ENCODE measurements at regions not wholly inside any gene's neighbourhood (a gene's known extent, or its start where the extent isn't known, plus 50 kb on each side); places are given as distances from the start of the nearest gene placed in this dataset.

GRCh38 chr2:235219048-235219447 lies 267.2 kb downstream of the SH3BP4 start:
- TF ChIP-seq, protein P1, sequence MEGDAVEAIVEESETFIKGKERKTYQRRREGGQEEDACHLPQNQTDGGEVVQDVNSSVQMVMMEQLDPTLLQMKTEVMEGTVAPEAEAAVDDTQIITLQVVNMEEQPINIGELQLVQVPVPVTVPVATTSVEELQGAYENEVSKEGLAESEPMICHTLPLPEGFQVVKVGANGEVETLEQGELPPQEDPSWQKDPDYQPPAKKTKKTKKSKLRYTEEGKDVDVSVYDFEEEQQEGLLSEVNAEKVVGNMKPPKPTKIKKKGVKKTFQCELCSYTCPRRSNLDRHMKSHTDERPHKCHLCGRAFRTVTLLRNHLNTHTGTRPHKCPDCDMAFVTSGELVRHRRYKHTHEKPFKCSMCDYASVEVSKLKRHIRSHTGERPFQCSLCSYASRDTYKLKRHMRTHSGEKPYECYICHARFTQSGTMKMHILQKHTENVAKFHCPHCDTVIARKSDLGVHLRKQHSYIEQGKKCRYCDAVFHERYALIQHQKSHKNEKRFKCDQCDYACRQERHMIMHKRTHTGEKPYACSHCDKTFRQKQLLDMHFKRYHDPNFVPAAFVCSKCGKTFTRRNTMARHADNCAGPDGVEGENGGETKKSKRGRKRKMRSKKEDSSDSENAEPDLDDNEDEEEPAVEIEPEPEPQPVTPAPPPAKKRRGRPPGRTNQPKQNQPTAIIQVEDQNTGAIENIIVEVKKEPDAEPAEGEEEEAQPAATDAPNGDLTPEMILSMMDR (IDR thresholded peaks at IDR 0.05; ENCODE audit: poor library complexity, severe bottlenecking) = no peak
- ATAC-seq (ENCODE audit: low read depth) (no peak), DNase-seq (ENCODE audit: low spot score) (no peak)
- H3K27me3 ChIP-seq (ENCODE audit: insufficient read depth, poor library complexity, severe bottlenecking) = no peaks in the 10 kb centered on the region
- peaks cover 7% of the 10 kb centered on the region for H3K4me1 ChIP-seq (ENCODE audit: insufficient read depth, poor library complexity, severe bottlenecking)
- no peaks in the 10 kb centered on the region for H3K9me3 ChIP-seq (ENCODE audit: severe bottlenecking)
- no peak overlapping the region for H3K27ac ChIP-seq (ENCODE audit: poor library complexity, severe bottlenecking)
- H3K4me3 ChIP-seq (ENCODE audit: severe bottlenecking) = no peak overlapping the region
- no peaks in the 10 kb centered on the region for H3K36me3 ChIP-seq (ENCODE audit: low read depth)

DNA sequence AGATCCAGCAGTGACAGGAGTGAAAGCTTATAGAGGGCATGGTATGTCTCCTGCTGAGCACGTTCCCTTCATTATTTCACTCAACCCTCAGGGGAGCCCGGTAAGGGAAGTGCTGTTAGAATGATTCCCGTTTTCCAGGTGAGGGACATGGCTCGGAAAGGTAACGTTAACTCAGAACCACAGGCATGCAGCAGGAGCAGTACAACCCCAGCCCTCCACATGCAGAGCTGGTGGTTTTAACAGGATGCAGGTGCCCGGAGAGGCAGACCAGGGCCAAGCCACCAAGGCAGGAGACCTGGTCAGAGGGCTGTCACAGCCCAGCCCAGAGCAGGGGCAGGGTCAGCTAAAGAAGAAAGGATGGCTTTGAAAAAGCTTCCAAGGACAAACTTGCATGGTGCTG lies 268.5 kb downstream of the SH3BP4 start:
- Histone ChIP-seq H3K36me3 (ENCODE audit: low read depth) (no peaks in the 10 kb centered on the region), H3K4me3 (ENCODE audit: severe bottlenecking) (no peak overlapping the region), H3K4me1 (ENCODE audit: insufficient read depth, poor library complexity, severe bottlenecking) (peaks cover 7% of the 10 kb centered on the region), H3K9me3 (ENCODE audit: severe bottlenecking) (no peaks in the 10 kb centered on the region), H3K27ac (ENCODE audit: poor library complexity, severe bottlenecking) (no peak overlapping the region), H3K27me3 (ENCODE audit: insufficient read depth, poor library complexity, severe bottlenecking) (no peaks in the 10 kb centered on the region)
- TF ChIP-seq, protein P1 (IDR thresholded peaks at IDR 0.05; ENCODE audit: poor library complexity, severe bottlenecking) = no peak
- no peak for DNase-seq (ENCODE audit: low spot score)
- no peak for ATAC-seq (ENCODE audit: low read depth)

DNA sequence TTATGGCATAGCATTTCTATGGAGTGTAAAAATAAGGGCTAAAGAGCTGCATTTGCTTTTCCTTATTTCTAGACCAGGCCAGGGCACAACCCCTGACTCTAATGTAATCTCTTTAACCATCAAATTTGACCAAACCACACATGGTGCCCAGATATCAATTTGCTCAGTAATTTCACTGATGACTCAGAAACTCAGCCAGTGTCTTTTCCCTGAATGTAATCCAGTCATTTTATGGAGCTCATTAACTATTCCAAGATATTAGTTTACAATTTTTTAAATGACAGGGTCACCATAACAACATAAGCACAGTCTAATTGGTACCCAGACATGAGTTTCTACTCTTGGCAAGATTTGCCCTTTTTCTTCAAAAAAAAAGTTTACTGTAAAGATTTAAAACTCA lies 270.8 kb upstream of the AGAP1 start:
- no peak for DNase-seq (ENCODE audit: low spot score)
- no peaks in the 10 kb centered on the region for H3K27me3 ChIP-seq (ENCODE audit: insufficient read depth, poor library complexity, severe bottlenecking)
- no peak overlapping the region for H3K27ac ChIP-seq (ENCODE audit: poor library complexity, severe bottlenecking)
- H3K9me3 ChIP-seq (ENCODE audit: severe bottlenecking) = no peaks in the 10 kb centered on the region
- H3K36me3 ChIP-seq (ENCODE audit: low read depth) = no peaks in the 10 kb centered on the region
- H3K4me1 ChIP-seq (ENCODE audit: insufficient read depth, poor library complexity, severe bottlenecking) = no peaks in the 10 kb centered on the region
- ATAC-seq (ENCODE audit: low read depth) = no peak
- TF ChIP-seq, protein P1 (IDR thresholded peaks at IDR 0.05; ENCODE audit: poor library complexity, severe bottlenecking) = no peak
- H3K4me3 ChIP-seq (ENCODE audit: severe bottlenecking) = no peak overlapping the region

DNA sequence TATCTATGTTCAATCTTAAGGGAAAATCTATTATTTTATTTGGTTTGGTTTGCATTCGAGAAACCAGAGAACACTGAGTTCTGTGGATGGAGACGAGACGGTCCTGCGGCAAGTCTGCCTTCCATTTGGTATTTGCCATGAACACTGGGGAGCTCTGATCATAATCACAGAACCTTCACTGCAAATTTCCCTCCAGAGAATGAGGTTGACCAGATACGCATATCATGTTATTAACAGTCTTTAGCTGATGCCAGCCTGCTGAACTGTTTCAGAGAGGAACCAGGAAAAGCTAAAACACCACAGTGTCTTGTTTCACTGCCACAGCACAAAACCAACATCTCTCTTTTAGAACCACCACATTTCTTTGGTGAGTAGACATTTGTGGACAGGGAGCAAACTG lies 269.4 kb upstream of the AGAP1 start:
- no peak overlapping the region for H3K27ac ChIP-seq (ENCODE audit: poor library complexity, severe bottlenecking)
- no peaks in the 10 kb centered on the region for H3K27me3 ChIP-seq (ENCODE audit: insufficient read depth, poor library complexity, severe bottlenecking)
- H3K4me3 ChIP-seq (ENCODE audit: severe bottlenecking) = no peak overlapping the region
- no peaks in the 10 kb centered on the region for H3K36me3 ChIP-seq (ENCODE audit: low read depth)
- H3K4me1 ChIP-seq (ENCODE audit: insufficient read depth, poor library complexity, severe bottlenecking) = no peaks in the 10 kb centered on the region
- TF ChIP-seq, protein P1 (IDR thresholded peaks at IDR 0.05; ENCODE audit: poor library complexity, severe bottlenecking) = no peak
- no peak for ATAC-seq (ENCODE audit: low read depth)
- DNase-seq (ENCODE audit: low spot score) = no peak
- no peaks in the 10 kb centered on the region for H3K9me3 ChIP-seq (ENCODE audit: severe bottlenecking)

GRCh38 chr2:235225261-235225660 lies 268.6 kb upstream of the AGAP1 start:
- TF ChIP-seq, protein P1 (IDR thresholded peaks at IDR 0.05; ENCODE audit: poor library complexity, severe bottlenecking) = no peak
- Histone ChIP-seq H3K36me3 (ENCODE audit: low read depth) (no peaks in the 10 kb centered on the region), H3K4me3 (ENCODE audit: severe bottlenecking) (no peak overlapping the region), H3K27ac (ENCODE audit: poor library complexity, severe bottlenecking) (no peak overlapping the region), H3K27me3 (ENCODE audit: insufficient read depth, poor library complexity, severe bottlenecking) (no peaks in the 10 kb centered on the region), H3K4me1 (ENCODE audit: insufficient read depth, poor library complexity, severe bottlenecking) (no peaks in the 10 kb centered on the region), H3K9me3 (ENCODE audit: severe bottlenecking) (no peaks in the 10 kb centered on the region)
- ATAC-seq (ENCODE audit: low read depth) (no peak), DNase-seq (ENCODE audit: low spot score) (no peak)
